NCI-H146 treated with DMSO at 0.1 percent for 48 hours (cell line): ENCODE measurements at regions not wholly inside any gene's neighbourhood (a gene's known extent, or its start where the extent isn't known, plus 50 kb on each side); places are given as distances from the start of the nearest gene placed in this dataset.

Experiments
- DNase-seq: peaks from one replicate; lab custom pipeline; 2025; ENCODE audit not compliant: unreplicated experiment; lab: John Stamatoyannopoulos, UW

- no peak for DNase-seq
Measured at GRCh38 chr15:95830281-95830680, 500.2 kb upstream of the NR2F2 start.

- DNase-seq: no peak
Measured at GRCh38 chr15:95832668-95833067, 497.8 kb upstream of the NR2F2 start.

DNA sequence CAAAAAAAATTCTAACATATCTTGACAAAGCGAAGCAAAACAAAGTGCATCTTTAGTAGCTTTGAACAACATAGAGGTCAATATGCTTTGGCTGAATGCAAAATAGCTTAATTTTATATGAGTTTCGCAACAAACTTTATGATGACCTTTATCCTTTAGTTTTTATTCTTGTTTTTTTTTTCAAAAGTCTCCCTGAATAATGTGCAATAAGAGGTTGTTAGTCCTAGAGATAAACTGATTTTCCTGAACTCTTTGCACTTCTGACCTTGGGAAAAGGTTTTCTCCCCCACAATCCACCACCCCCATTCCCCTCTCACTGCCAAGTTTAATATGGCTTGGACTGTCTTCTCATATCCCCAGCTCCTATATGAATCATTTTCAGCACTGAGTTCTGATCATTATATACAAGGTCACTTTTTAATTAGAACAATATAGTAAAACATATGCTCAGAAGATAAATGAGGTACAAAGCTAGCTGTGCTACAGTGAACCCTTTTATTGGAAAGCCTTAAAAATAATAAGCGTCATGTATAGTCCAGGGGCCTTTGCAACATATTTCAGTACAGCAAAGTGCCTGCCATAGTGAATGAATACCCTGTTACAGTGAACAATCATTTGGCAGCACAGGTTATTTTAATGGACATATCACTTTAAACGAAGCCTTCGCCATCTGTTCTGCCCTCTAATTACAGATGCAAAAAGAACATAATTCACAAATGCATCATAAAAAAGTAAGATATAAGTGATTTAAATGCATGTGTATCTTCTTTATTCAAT, 496.3 kb upstream of the NR2F2 start:
- no peak for DNase-seq

GRCh38 chr15:95836536-95836935, 494.0 kb upstream of the NR2F2 start:
- no peak for DNase-seq

- no peak for DNase-seq
Measured at GRCh38 chr15:95837341-95838004, 493.0 kb upstream of the NR2F2 start.

DNA sequence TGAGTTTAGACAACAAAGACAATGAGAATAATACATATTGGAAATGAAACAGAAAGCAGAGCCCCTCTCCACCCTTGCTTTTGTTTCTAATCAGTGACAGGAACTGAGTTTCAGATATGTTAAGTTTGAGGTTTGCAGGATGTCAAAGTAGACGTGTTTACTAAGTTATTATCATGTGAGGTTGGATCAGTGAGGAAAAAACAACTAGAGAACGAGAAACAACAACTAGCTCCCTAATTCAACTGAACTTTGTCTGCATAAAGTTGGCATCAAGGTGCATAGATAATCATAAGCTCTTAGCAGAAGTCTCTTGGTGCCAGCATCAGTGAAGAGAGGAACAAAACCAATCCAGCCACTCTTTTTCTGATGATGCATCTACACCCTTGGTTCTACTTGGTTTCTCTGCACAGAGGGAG, 491.1 kb upstream of the NR2F2 start:
- DNase-seq: no peak

DNA sequence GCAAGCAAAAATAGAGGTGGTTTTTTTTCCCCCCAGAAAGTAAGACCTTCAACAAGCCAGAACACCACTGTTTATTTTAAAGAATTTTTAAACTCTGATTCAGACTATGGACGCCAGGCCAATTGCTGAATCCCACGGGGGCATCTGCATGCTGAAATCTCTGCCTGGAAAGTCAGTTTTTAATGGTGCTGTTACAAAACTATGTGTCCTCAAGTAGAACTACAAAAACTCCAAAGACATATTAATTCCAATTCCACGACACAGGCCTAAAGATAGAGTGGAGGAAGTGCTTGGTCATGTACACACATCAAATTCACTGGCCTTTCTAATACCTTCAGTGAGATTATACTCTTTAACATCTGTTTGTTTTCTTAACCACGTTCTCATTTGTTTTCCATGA, 490.5 kb upstream of the NR2F2 start:
- no peak for DNase-seq

DNA sequence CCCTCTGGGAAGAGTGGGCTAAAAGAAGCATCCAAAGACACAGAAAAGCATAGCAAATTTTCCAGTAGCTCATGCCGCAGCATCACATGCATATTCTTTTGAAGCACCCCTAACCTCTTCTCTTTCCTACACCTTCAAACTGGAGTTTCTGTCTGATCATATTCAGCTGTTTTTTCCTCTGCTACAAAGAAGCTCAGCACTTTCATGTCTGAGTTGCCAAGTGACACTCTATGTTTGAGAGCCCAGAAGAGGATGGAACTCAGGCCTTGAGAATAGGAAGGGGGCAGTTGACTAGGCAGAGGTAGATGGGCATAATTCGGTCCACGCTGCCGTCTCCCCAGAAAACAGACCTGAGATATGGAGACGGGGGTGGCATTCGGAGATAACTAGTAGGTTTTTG, 489.6 kb upstream of the NR2F2 start:
- no peak for DNase-seq

- no peak for DNase-seq
Measured at GRCh38 chr15:95842576-95842975, 487.9 kb upstream of the NR2F2 start.

DNA sequence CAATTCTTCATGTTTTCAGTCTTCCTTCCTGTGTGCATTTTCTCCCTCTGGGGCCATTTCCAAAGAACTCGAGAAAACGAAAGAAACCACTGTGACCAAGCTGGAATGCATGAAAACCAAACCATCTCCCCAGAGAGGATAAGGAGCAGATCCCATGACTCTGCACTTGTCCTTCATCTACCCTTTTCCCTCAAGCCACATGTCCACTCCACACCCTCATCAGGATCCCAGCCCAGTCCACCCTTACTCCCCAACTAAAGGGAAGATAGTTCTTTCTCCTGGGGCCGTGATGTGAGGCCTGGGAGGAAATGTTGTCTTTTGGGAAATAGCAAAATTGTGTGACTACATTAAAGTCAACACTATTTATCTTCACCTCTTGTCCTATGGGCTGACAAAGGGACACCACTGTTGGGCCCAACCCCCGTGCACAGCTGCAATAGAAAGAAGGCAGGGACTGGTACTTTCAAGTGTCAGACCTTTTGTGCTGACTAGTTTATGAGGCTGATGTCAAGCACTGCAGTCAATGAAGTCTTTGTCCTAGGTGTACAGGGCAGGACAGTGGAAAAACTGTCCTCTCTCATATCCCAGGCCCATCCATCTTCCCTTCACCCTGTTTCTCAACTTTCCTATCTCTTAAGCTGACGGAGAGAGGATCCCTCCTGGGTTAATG, 487.1 kb upstream of the NR2F2 start:
- DNase-seq: no peak

GRCh38 chr15:95845862-95846515, 484.5 kb upstream of the NR2F2 start:
- no peak for DNase-seq

DNA sequence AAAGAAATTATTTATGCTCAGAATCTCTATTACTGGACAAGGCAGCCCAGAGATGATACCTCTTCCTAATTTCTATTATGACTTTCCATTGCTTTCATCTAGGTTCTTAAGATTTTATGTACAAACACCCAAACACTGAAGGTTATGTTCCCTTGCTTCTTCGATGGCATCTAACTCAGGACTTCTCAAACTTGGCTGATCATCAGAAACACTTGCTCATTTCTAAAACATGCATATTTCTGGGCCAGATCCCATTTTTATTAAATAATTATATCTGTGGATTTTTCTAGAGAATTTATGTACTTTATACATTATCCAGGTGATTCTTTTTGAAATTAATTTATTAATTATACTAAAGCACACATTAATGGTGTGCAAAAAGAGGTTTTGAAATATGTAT, 482.4 kb upstream of the NR2F2 start:
- no peak for DNase-seq

DNA sequence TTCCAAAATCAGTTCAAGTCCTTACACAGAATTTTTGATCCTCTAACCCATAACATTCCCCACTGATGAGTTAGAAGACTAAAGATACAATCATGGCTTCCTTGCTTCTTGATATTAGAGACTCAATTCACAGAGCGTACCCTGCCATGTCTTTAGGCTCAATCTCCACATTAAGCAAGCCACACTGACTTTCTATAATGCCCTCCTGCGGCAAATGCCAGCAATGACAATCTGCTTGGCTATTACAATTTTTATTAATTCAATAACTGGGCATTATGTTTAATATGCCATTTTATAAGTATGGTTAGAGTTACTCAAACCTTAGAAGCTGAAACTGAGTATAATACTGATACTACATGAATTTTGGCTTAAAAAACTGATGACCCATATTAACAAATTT, 479.7 kb upstream of the NR2F2 start:
- DNase-seq: no peak

DNA sequence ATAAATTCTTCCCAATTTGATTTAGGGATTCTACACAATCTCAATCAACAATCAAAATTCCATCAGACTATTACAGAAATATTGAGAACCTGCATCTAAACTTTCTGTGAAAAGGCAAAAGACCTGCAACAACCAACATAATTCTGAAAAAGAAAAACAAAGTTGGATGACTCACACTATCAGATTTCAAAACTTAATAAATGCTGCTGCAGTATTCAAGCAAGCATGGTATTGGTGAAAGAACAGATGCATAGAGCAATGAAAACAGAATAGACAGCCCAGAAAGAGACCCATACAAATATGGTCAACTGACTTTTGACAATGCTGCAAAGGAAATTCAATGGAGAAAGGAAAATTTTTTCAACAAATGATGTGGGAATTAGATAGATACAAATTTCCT, 477.1 kb upstream of the NR2F2 start:
- DNase-seq: no peak

DNA sequence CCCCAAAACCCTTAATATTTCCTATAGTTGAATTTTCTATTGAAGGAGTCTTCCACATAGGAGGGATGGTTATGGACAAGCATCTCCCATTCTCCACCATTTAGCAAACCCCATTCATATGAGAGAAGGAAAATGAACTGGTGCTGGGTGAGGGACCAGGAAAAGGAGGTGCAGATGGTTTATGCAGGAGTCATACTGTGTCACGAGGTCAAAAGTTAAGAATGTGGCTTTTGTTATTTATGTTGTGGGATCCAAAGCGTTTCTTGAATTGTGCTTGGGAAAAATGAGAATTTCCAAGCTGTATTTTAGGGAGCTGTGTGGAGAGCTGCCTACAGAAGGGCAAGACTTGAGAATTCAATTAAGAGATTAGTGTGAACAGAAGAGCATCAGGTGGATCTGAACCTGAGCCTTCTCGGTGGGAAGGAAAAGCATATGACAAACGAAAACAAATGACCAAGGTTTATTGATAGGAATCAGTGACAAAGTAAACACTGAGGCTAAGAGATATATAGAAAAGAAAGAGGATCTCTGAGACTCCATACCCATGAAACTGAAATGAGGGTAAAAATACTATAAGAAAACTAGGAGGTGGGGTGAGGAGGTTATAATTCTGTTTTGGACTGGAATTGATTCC, 473.3 kb upstream of the NR2F2 start:
- no peak for DNase-seq

GRCh38 chr15:95857758-95858157, 472.7 kb upstream of the NR2F2 start:
- no peak for DNase-seq

DNA sequence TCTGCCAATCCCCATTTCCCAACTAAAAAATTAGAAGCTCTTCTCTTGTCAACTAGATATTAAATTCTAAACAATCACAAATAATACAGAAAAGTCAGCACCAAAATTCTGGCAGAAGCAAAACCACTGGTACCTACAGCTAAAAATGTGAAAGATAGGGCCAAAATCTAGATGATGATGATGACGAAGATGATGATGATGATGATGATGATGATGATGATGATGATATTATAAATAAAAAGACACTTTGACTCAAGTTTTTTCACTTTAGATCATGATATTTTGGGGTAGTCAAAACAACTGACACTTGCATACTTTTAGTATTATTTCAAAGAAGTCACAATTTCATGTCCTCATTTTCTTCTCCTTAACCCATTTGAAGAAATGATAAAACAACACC, 470.1 kb upstream of the NR2F2 start:
- no peak for DNase-seq

GRCh38 chr15:95864467-95864886, 466.0 kb upstream of the NR2F2 start:
- DNase-seq: no peak

DNA sequence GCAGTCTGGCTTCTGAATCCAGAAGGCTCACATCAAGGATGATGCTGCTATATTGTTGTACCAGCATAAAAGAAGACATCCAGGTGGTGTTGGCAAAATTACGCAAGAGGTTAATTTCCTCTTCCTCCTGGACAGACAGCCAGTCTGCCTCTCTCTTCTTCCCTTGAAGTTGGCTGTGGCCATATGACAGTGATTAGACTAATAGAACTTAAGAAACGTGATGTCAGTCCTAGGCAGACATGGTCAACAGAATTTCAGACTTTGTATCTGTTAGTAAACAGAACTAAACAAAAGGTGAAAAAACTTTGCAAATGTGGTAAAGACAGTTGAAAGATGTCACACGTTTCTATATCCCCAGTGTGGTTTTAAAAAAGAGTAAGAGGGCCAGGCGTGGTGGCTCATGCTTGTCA, 465.2 kb upstream of the NR2F2 start:
- DNase-seq: no peak

DNA sequence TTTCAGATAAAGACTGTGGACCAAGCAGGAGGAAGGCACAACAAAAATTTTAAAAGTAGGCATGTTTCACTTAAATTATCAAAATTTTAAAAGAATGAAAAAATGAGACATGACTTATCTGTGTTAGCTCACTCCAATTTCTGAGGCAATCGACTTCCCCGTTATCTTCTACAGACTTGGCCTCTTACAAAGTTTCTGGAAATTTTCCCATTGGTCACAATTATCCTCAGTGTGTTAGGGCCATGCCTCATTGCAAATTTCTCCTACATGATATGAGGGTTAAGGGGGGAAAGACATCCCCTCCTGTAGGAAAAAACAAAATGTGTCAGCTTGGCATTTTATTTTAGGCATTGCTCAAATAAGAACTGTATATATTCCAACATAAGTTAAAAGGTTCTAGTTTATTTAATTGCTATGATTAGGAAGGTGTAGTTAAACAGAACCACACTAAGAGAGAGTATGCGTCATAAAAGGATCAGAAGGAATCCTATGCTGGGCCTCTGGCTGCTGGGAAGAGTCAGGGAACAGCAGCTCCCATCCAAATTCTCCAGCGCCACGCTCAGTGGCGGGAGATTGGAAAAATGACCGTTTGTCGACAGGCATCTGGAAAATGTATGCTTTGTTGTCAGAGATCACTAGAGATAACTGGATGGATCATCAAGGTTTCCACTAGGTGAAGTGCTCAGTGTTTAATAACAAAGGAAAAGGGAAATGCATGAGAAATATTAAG, 463.6 kb upstream of the NR2F2 start:
- no peak for DNase-seq

DNA sequence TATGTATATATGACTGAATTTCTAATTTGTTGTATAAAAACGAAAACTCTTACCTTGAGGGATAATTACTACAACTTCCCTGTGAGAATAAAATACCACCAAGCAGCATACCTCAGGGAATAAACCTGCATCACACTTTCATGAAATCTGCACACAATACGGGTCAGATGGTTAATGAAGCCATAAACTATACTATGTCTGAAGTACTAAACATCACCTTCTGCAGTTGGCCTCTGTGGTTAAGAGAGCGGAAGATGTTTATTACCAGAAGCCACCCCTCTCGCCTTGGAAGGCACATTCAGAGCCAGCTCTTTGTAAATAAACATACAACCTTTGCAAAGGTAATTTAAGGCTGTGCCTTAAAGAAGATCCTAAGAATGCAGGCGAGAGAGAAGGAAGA, 462.1 kb upstream of the NR2F2 start:
- DNase-seq: no peak
